HG03520 (cell line): ENCODE measurements at regions not wholly inside any gene's neighbourhood (a gene's known extent, or its start where the extent isn't known, plus 50 kb on each side); places are given as distances from the start of the nearest gene placed in this dataset.

Experiments used
- ATAC-seq: cut with Tn5 transposase; IDR thresholded peaks from one replicate; pipeline ENCODE4 v1.9.1; 2021; ENCODE audit warnings: mild to moderate bottlenecking, moderate library complexity; ENCODE audit not compliant: unreplicated experiment

DNA sequence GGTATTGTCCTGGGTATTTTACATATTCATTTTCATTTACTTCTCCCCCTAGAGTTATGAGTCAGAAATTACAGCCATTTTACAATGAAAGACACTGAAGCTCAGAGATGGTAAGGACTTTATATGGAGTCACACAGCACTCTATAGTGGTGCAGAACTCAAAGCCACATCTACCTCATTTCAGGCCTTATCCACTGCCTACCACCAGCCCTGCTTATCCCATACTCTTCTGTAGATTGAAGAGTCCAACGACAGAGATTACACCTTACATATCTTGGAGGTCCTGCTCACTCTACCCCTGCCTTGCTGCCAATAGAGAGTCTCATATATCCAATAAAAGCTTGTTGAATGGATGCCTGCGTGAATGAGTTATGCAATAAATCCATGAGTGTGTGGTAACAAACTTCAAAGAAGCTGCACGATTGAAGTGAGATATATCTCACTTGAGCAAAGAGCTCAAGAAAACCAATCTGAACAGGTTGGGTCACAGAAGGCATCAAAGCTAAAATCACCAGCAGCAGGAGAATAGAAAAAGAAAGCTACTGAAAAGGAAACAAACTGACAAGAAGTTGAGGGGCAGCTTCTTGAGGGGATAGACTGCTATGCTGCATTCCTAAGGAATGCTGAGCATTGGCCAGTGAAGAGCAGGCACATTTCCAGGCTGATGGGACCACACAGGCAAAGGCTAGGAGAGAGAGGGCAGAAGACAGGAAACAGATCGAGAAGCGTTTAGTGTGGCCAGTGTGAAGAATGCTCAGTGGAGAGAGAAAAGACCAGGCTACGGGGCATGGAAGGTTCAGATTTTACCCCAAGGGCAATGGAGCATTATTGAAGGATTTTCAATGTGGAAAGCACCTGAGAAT lies 585.6 kb downstream of the DHX35 start:
- ATAC-seq = no peak

DNA sequence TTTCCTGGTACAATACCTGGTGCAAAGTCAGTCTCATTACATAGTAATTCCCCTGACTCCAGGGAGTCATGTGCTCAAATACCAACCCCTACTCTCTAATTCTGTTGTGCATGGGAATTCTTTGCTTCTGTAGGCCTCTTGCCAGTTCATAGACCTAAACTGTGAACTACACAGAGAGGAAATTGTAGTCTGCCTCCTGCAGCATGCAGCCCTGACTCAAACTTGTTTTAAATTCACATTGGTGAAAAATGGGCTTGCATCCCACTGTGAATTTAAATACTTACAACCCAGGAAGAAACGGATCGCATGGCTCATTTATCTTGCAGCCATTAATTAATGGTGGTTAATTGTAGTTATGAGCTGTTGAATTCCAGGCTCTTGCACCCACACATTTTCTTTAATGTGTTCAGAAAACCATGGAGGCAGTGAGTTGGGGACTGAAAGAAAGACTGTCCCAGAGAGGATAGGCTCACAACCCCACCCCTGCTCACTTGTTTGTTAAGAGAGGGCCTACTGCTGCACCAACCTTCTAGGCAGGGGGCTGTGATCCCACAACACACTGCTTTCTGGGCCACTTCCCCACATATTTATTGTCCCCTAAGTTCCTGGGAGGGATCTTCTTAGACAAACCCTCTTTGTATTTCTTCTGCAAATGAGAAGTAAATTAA lies 579.1 kb downstream of the DHX35 start:
- ATAC-seq = no peak

DNA sequence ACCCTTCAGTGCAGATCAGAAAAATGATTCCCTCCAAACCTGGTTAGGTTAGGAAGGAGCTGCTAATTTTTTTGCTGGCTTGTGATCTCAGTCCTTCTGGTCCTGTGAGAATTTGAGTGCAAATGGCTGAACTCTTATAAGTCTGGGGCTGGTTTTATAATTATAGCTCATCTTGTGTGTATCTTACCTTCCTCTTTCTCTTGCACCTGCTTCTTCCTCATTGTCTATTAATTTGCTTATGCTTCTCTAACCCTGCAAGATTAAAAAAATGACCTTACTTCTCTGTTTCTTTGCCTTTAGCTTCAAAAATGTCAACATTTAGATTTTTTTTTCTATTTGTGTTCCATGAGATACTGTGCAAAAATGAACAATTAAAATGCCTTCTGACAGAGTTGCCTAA lies 576.2 kb downstream of the DHX35 start:
- no peak for ATAC-seq

- no peak for ATAC-seq
Observed at GRCh38 chr20:39535301-39535700, 573.2 kb downstream of the DHX35 start.

GRCh38 chr20:39534846-39535245 lies 572.7 kb downstream of the DHX35 start:
- ATAC-seq = no peak

DNA sequence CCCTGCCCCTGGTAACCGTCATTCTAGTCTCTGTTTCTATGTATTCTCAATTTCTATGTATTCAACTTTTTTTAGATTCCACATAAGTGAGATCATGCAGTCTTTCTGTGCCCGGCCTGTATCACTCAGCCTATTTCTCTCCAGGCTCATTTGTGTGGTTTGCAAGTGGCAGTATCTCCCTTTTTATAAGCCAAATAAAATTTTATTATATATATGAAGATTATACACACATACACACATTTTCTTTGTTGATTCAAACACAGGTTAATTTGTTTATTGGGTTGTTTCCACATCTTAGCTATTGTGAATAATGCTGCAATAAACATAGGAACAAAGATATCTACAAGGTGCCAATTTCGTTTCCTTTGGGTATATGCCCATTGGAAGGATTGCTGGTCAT lies 571.7 kb downstream of the DHX35 start:
- no peak for ATAC-seq

DNA sequence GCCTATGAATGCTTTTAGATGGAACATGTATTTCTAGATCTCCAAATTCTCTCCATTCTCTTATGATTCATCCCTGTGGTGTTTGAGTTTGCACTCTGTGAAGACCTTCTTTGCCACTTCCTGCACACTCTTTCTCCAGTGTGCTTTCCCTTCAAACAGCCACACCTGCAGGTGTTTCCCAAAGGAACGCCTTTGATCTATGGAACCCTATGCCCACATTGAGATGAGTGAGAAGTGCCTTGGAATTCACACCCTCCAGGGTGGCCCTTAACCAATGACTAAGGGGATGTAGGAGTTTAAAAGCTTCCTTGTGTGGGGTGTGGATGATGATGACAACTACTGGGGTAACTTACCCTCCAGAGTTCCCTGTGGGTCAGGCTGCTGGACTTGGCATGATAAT lies 570.1 kb downstream of the DHX35 start:
- ATAC-seq = no peak

GRCh38 chr20:39528436-39528835 lies 566.3 kb downstream of the DHX35 start:
- ATAC-seq = no peak

GRCh38 chr20:39524371-39524911 lies 562.3 kb downstream of the DHX35 start:
- ATAC-seq = no peak

DNA sequence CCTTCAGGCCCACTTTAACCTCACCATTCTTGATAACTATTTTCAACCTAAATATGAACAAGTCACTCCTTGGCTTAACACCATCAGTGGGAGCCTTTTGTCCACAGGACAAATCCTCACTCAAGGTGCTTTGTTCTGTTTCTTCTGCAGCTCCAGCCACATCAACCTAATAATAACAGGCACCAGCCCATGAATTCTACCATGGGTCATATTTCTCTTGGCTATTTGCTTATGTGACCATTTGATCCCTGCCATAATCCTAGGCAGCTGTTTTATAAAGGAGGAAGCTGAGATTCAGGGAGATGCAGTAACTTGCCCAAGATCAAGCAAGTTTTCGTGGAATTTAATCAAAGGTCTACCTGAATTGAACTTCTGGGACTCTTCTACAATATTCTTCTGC lies 561.3 kb downstream of the DHX35 start:
- no peak for ATAC-seq

DNA sequence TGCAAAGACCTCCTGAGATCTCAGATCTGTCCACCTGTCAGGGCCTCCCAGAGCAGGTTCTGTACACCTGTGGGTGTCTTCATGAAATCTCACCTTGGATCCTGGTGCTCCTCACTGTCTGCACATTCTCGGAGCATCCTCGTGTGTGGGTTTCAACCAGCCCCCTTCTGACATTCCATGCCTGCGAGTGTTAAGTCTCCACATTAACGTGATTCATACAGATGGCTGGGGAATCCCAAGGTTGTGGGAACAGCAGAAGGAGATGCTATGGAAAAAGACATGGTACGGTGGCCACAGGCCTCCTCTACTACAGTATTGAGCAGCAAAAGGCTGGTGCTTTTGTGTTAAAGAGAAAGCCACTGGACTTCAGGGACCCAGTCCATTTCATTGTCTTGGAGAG lies 556.5 kb downstream of the DHX35 start:
- ATAC-seq = no peak

DNA sequence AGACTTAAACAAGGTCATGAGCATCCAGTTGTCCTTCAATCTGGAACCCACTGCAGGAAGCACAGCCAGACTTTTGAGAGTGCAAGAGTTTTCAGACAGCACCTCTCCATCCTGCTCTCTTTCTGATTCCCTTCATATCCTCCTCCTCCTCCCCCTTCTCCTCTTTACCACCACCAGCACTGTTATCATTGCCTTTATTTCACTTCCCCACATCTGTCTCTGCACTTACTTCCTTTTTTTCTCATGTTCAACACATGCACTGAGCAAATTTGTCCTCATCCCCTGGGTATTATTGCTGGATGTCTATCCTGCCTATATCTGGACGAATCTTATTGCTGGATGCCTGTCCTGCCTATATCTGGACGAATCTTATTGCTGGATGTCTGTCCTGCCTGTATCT lies 554.8 kb downstream of the DHX35 start:
- no peak for ATAC-seq

DNA sequence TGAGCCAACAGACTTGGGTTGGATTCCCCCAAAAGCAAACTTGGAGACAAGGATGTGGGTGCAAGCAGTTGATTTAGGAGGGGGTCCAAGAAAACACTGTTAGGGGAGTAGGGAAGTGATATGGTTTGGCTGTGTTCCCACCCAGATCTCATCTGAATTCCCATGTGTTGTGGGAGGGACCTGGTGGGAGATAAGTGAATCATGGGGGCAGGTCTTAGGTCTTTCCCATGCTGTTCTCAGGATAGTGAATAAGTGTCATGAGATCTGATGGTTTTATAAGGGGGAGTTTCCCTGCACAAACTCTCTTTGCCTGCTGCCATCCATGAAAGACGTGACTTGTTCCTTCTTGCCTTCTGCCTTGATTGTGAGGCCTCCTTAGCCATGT lies 542.6 kb downstream of the DHX35 start:
- ATAC-seq = no peak

- no peak for ATAC-seq
Observed at GRCh38 chr20:39503902-39504709, 542.0 kb downstream of the DHX35 start.

DNA sequence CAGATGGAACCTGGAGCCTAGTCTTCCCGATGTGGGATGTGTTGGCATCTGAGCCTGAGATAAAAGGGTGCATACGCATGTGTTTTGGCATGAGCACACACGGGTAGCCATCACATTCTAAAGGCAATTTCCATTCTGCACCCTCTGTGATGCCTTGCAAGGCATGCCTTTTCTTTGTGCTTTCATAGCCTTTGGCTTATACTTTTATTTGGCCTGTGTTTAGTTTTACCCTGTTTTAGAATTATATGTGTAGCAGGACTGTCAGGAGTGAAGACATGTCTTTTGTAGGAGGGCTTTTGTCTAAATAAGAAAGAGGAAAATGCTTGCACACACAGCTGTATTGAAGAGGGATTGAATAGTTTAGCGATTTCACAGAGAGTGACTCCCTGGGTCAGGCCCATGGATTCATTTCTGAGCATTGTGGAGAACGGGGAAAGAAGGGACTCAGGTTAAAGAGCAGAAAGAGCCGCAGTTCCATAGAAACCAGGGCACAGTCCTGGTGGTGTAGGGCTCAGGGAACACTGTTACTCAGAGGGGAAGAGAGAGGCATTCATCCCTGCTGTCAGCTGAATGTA lies 530.2 kb downstream of the DHX35 start:
- no peak for ATAC-seq

DNA sequence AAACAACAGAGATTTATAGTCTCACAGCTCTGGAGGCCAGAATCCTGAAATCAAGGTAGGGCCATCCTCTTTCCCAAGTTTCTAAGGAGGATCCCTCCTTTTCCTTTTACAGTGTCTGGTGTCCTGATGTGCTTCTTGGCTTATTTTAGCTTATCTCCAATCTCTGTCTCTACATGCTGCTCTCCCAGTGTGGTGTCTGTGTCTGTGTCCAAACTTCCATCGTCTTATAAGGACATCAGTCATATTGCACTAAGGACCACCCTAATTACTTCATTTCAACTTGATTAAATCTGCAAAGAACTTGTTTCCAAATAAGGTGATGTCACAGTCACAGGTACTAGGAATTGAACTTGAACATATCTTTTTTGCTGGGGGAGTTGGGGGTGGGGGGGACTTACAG lies 529.6 kb downstream of the DHX35 start:
- no peak for ATAC-seq

DNA sequence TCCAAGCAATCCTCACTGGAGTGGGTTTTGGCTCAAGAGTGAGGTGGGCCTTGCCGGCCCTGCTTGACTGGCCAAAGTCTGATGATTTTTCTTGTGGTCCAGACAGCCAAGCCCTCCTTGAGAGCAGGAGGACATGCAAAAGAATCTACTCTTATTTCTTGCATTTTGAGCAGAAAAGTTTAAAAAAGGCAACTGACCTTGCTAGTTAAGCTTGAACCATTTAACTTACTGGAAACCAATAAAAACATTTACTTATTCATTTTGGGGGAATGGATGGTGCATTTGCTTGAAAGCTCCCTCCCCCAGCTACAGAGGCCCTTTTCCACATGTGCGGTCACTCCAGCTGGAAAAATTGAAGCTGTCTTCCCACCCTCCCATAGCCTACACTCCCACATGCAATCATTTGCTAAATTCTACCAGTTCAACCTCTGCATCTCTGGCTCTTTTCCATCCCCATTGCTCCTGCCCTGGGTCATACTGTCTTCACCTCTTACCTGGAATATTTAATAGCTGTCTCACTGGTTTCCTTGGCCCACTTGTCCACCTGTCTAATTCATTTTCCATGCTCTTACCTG lies 527.9 kb downstream of the DHX35 start:
- ATAC-seq = no peak

DNA sequence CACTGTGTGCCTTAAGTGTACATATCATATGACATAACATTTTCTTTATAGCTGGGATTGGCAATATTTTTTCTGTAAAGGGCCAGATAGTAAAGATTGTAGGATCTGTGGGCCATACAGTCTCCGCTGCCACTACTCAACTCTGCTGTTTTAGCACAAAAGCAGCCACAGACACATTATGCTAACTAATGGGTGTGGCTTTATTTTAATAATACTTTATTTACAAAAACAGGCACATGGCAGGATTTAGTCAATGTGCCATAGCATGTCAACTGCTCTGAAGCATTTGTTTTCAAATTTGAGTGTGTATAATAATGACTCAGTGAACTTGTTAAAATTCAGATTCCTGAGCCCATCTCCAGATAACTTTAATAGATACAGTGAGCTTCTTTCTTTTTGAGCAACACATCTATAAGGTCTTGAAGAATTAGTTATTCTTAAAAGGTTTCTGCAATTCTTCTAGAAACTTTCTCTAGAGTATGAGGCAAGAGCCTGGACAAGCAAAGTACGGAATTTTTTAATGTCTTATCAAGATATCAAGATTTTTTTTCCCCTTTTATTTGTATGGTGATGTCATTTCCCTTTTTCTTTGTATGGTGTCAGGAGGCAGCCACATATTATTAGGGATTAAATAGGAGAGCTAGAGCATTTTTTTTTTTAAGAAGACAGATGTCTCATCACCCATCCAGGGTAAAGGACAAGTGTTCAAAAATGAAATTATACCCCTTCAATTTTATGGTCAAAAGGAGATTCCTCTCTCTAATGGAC lies 518.3 kb downstream of the DHX35 start:
- ATAC-seq = no peak

DNA sequence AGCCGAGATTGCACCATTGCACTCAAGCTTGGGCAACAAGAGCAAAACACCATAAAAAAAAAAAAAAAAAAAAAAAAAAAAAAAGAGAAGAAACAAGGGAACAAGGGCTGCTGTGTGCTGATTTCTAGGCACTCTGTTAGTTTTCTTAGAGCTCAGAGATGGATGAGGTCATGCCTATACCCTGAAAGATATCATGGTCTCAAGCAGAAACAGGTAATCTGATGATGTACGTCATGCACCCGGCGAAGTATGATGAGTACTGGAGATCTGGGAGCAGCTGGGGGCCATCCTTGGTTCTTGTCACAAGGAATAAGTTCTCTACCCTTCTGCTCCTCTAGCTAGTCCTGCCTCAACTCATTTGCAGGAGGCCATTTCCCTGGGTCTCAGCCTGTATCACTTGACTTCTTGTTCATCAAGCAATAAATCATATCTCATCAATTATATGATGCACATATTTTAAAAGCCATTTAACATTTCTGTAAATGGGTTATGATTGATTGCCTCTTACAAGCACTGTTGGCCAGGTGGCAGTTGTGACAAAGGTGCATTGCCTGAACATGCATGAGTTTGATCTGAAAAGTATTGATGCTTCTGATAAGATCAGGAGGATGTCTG lies 517.2 kb downstream of the DHX35 start:
- no peak for ATAC-seq

GRCh38 chr20:39474879-39475278 lies 512.7 kb downstream of the DHX35 start:
- no peak for ATAC-seq
